RCC 7860 (cell line): ENCODE measurements at regions not wholly inside any gene's neighbourhood (a gene's known extent, or its start where the extent isn't known, plus 50 kb on each side); places are given as distances from the start of the nearest gene placed in this dataset.
"Not testable (repeated sequence)": the region's sequence is repeated elsewhere in the genome, so short reads cannot be mapped to it uniquely, and the experiment has no call there.

Experiments used
- DNase-seq: peaks from one replicate; pipeline ENCODE4 v3.0.0-alpha.2; 2015; ENCODE audit warnings: low spot score
- FAIRE-seq: peaks from 2 replicates; lab custom pipeline; 2012; peaks lifted over from hg19 to GRCh38; lab: Jason Lieb, UNC

- no peak for DNase-seq
- no peak for FAIRE-seq
Observed at GRCh38 chr9:11141357-11141756, 528.6 kb upstream of the PTPRD start.

DNA sequence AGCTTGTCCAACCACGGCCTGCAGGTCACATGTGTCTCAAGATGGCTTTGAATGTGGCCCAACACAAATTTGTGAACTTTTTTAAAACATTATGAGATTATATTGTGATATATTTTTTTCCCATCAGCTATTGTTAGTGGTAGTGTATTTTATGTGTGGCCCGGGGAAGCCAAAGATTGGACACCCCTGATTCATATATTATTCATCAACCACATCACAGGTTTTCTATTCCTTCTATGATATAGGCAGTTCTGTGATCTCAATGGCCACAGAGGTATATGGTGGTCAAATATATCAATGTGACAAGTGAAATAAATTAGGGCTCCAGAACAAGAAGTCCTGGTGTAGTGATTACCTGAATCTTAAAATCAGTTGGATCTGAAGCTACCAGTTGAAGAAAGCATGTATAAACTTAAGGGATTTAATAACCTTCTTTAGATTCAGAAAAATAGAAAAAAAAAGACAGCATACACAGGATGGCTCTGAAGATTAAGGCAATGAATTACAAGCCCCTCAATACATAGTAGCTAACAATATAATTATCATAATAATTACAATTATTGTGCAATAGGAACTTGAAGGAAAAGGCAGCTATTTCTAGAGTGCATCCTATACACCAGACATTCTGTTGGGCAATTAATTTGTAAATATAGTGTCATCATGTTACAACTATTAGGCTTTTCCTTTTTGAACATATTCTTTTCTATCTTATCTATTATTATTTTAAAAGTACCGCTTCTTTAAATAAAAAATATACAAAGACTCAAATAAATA lies 530.4 kb upstream of the PTPRD start:
- FAIRE-seq (no peak), DNase-seq (no peak)

DNA sequence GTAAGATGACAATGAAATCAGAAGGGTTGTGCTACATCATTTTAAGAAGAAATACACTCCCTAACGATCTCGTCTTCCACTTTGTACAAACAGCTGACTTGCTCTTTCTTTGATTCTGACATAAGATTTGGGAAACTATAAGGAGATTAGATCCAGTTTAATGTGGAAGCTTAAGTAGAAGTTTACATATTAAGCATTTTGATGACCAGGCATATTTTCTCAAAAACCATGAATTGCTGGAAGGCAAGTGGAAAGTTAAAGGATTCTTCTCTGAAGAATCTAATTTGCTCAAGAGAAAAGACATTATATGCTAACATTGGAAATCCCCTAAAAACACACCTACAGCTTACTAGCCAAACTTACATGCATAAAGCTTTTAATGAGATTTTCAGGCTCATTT lies 531.9 kb upstream of the PTPRD start:
- DNase-seq (no peak), FAIRE-seq (no peak)

DNA sequence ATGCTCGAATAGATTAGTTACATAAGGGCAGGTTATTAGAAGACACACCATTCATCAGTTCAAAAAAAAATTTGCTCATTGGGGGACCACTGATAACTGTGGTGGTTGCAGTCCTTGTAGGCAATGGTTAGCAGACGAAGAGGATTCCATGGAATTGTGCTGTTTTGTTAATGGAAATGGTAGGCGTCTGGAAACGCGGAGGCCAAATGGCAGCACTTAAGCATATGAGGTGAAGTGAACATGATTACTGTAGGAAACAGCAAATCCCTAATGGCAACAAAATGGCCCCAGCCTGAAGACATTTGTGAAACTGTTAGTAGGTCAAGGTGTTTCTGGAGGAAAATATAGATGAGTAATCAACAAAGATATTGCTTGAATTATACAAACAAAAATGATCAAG lies 535.4 kb upstream of the PTPRD start:
- no peak for DNase-seq
- FAIRE-seq: no peak

DNA sequence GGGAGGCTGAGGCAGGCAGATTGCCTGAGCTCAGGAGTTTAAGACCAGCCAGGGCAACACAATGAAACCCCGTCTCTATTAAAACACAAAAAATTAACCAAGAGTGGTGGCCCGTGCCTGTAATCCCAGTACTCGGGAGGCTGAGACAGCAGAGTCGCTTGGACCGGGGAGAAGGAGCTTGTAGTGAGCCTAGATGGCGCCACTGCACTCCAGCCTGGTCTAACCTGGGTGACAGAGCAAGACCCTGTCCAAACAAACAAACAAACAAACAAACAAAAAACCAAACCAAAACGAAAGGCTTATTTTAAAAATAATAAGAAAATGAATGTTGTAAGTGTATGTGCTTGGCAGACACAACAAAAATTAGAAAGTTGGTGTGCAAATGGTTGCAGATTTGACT lies 536.3 kb upstream of the PTPRD start:
- DNase-seq (no peak), FAIRE-seq (no peak)

DNA sequence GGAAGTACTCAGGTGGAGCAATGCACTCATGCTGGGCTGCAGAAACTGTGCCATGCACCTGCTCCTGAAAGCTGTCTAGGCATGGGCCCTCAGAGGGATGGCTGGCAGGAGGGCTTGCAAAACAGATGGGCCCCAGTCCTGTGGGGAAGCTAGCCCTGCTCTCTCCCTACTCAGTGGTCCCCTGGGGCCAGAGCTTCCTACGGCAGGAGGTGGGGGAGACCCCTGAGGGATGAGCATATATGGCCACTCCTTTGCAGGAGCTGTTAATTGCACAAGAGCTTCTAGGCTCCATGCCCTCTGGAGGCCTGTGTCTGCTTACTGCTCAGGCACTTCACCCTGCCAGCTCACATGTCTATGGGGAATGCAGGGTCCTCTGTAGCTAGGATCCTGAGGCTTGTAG lies 545.3 kb upstream of the PTPRD start:
- no peak for FAIRE-seq

DNA sequence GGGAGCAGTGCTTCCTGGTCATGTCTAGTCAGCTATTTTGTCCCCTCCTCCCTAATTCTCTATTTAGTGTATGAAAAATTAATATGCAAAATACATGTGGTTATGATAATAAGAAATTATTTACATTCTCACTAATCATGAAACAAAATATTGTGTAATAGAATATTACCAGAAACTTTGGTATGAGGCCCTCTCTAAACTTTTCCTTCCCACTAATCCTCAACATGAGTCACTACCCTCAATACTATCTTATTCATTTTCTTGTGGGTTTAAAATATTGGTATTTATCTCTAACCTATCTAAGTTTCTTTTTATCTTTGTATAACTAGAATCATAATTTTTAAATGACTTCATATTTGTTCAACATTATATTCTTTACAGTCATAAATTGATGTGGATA lies 545.9 kb upstream of the PTPRD start:
- FAIRE-seq: no peak
- no peak for DNase-seq

More for the DNA sequence above, 545.3 kb upstream of the PTPRD start:
- no peak for DNase-seq

DNA sequence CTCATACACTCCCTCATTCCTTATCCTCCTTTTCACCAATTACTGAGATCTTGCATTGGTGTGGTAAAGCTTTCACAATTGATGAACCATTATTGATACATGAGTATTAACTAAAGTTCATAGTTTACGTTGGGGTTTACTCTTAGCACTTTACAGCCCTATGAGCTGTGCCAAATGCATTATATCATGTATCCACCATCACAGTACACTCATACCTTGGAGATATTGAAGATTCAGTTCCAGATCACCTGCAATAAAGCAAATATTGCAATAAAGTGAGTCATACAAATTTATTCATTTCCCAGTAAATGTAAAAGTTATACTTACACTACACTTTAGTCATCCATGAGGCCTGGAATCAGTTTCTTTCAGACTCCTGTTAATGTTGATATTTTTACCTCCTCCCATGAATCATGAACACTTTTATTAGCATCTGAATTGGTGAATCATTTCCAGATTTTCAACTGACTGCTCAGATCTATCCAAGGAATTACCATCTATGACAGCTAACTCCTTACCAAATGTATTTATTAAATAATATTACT lies 546.6 kb upstream of the PTPRD start:
- DNase-seq (no peak), FAIRE-seq (no peak)

GRCh38 chr9:11163843-11164242 lies 551.0 kb upstream of the PTPRD start:
- DNase-seq (no peak), FAIRE-seq (no peak)

GRCh38 chr9:11182001-11182400 lies 569.2 kb upstream of the PTPRD start:
- FAIRE-seq: no peak

DNA sequence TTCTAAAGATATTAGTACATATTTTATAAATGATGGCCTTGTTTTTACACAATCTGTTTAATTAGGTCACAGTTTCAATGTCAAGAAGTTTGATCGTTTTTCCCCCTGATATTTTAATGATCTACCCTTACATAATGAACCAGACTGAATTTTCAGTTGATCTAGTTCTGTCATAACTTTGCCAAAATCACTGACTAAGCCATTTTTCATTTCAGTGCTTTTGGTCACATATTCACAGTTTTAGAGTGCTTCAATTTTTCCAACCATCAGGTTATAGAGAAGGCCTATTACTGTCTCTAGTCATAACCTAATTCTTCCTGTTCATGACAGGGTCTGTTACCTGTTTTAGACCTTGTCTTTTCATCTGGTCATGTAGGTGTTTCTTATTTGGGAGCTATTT lies 577.9 kb upstream of the PTPRD start:
- no peak for FAIRE-seq
- DNase-seq: no peak

More at GRCh38 chr9:11182001-11182400, 569.2 kb upstream of the PTPRD start:
- no peak for DNase-seq

- FAIRE-seq (no peak), DNase-seq (no peak)
Observed at GRCh38 chr9:11192993-11193392, 580.2 kb upstream of the PTPRD start.

- DNase-seq (no peak), FAIRE-seq (no peak)
Observed at GRCh38 chr9:11194246-11194645, 581.4 kb upstream of the PTPRD start.

DNA sequence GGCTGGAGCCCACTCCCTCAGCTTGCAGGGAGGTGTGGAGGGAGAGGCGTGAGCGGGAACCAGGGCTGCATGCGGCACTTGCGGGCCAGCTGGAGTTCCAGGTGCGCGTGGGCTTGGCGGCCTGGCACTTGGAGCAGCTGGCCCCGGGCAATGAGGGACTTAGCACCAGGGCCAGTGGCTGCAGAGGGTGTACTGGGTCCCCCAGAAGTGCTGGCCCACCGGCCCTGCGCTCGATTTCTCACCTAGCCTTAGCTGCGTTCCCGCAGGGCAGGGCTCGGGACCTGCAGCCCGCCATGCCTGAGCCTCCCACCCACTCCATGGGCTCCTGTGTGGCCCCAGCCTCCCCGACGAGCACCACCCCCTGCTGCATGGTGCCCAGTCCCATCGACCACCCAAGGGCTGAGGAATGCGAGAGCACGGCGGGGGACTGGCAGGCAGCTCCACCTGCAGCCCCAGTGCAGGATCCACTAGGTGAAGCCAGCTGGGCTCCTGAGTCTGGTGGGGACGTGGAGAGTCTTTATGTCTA lies 584.1 kb upstream of the PTPRD start:
- not testable (repeated sequence) for DNase-seq, FAIRE-seq

DNA sequence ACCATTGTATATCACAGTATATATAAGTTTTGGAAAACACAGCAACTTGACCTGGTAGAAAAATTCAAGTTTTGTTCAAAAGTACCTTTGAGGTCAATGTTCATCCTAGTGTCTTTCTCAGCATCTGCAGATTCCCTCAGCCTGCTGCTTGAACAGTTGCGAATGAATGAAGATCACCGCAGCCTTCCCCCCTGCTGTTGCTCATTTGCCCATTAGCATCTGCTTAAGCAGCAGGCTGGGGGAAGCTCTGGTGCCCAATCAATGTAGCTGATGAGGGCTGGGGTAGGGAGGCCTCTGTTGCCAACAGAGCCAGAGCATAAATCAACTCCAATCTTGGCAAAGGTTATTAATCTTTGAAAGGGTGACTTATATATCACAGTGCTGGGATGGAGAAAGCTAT lies 586.5 kb upstream of the PTPRD start:
- DNase-seq: no peak

DNA sequence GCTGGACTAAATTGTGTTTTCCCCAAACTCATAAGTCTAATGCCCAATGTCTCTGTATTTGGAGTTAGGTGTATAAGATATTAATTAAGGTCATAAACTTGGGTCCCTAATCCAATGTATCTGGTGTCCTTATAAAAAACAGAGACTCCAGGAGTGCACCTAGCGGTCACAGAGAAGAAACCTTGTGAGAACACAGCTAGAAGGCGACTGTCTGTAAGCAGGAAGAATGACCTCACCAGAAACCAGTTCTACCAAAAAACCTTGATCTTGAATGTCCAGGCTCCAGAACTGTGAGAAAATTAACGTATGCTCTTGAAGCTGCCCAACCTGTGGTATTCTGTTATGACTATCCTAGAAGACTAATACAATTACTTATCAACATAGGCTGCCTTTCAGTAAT lies 591.7 kb upstream of the PTPRD start:
- no peak for FAIRE-seq
- no peak for DNase-seq

More for the DNA sequence above, 586.5 kb upstream of the PTPRD start:
- no peak for FAIRE-seq

- FAIRE-seq (no peak), DNase-seq (no peak)
Observed at GRCh38 chr9:11206925-11207324, 594.1 kb upstream of the PTPRD start.

GRCh38 chr9:11233696-11234095 lies 620.9 kb upstream of the PTPRD start:
- no peak for FAIRE-seq

GRCh38 chr9:11235061-11235460 lies 622.3 kb upstream of the PTPRD start:
- DNase-seq: no peak
- no peak for FAIRE-seq

More at GRCh38 chr9:11233696-11234095, 620.9 kb upstream of the PTPRD start:
- DNase-seq: no peak

DNA sequence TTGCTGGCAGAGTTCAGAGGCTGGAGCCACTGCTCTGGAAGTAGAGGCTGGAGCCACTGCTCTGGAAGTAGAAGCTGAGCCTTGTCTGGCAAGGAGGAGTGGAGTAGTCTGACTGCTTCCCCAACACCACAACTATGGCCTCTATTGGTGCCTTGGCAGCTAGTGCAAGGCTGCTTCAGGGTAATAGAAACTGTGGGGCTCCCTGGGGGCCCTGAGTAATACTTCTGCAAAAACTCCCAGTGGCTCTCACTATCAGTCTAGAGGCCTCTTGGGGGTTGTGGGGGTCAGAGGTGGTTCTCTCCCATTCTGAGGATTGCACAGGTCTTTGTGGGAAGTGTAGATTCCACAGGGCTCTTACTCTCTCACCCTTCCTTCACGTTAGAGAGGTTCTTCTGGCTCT lies 629.0 kb upstream of the PTPRD start:
- no peak for FAIRE-seq
- no peak for DNase-seq

- FAIRE-seq (no peak), DNase-seq (no peak)
Observed at GRCh38 chr9:11257992-11258391, 645.2 kb upstream of the PTPRD start.

DNA sequence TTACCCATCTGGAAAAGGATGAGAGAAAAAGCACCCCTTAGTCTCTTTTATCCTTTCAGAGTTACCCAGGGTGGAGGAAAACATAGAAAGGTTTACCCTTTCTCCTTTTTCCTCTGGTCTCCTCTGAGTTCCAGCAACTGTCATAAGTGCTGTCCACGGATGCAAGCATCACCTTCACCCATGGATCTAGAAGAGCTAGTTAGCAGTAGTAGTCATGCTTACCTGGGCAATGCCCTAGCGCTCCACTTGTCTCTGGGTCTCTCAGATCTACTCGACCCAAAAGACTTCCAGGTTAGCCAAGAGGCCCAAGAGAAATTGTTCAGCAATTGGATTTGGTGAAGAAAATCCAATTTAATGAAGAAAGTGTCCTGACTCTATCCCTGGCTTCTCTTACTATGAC lies 656.2 kb upstream of the PTPRD start:
- FAIRE-seq (no peak), DNase-seq (no peak)
